HG02642 (cell line): ENCODE measurements at regions not wholly inside any gene's neighbourhood (a gene's known extent, or its start where the extent isn't known, plus 50 kb on each side); places are given as distances from the start of the nearest gene placed in this dataset.

Experiments
- ATAC-seq: cut with Tn5 transposase; IDR thresholded peaks from one replicate; pipeline ENCODE4 v1.9.1; 2021; ENCODE audit warnings: mild to moderate bottlenecking; ENCODE audit not compliant: unreplicated experiment, poor library complexity

- no peak for ATAC-seq
Observed at GRCh38 chr2:219939647-219940046, 312.2 kb downstream of the SLC4A3 start.

GRCh38 chr2:219944866-219945265 lies 317.4 kb downstream of the SLC4A3 start:
- no peak for ATAC-seq

- ATAC-seq, result no peak
Observed at GRCh38 chr2:219946021-219946420, 318.6 kb downstream of the SLC4A3 start.

GRCh38 chr2:219946529-219946928 lies 319.1 kb downstream of the SLC4A3 start:
- no peak for ATAC-seq

GRCh38 chr2:219947575-219947974 lies 320.1 kb downstream of the SLC4A3 start:
- ATAC-seq, result no peak

- no peak for ATAC-seq
Observed at GRCh38 chr2:219949053-219949452, 321.6 kb downstream of the SLC4A3 start.

GRCh38 chr2:219951099-219951498 lies 323.7 kb downstream of the SLC4A3 start:
- ATAC-seq, result no peak

- no peak for ATAC-seq
Observed at GRCh38 chr2:219954331-219954730, 326.9 kb downstream of the SLC4A3 start.

- no peak for ATAC-seq
Observed at GRCh38 chr2:219957820-219958219, 330.4 kb downstream of the SLC4A3 start.

GRCh38 chr2:219958941-219959340 lies 331.5 kb downstream of the SLC4A3 start:
- no peak for ATAC-seq

- no peak for ATAC-seq
Observed at GRCh38 chr2:219959471-219959870, 332.0 kb downstream of the SLC4A3 start.

- no peak for ATAC-seq
Observed at GRCh38 chr2:219961947-219962498, 334.6 kb downstream of the SLC4A3 start.

- no peak for ATAC-seq
Observed at GRCh38 chr2:219962801-219963200, 335.4 kb downstream of the SLC4A3 start.

- ATAC-seq, result no peak
Observed at GRCh38 chr2:219965287-219966194, 338.1 kb downstream of the SLC4A3 start.

GRCh38 chr2:219967247-219968245 lies 340.1 kb downstream of the SLC4A3 start:
- ATAC-seq, result no peak

GRCh38 chr2:219968685-219969345 lies 341.4 kb downstream of the SLC4A3 start:
- no peak for ATAC-seq

GRCh38 chr2:219969508-219969907 lies 342.1 kb downstream of the SLC4A3 start:
- ATAC-seq, result no peak

GRCh38 chr2:219973136-219973535 lies 345.7 kb downstream of the SLC4A3 start:
- ATAC-seq, result no peak

- ATAC-seq, result no peak
Observed at GRCh38 chr2:219976871-219977270, 349.4 kb downstream of the SLC4A3 start.

GRCh38 chr2:219980638-219981037 lies 353.2 kb downstream of the SLC4A3 start:
- no peak for ATAC-seq
